ENCODE measurements at regions not wholly inside any gene's neighbourhood (a gene's known extent, or its start where the extent isn't known, plus 50 kb on each side); places are given as distances from the start of the nearest gene placed in this dataset.

- TF ChIP-seq POLR2A (IDR thresholded peaks at IDR 0.05; ENCODE audit: extremely low read depth, insufficient read length): no peak
- TF ChIP-seq CTCF (IDR thresholded peaks at IDR 0.05; ENCODE audit: low read depth, low read length): no peak
Observed at GRCh38 chr9:118563677-118564076, 805.6 kb downstream of the BRINP1 start.
